GM12874 (cell line): ENCODE measurements at regions not wholly inside any gene's neighbourhood (a gene's known extent, or its start where the extent isn't known, plus 50 kb on each side); places are given as distances from the start of the nearest gene placed in this dataset.

ENCODE experiments used
- TF ChIP-seq, protein P1 (sequence below): IDR thresholded peaks from 2 replicates; pipeline ENCODE4 v1.5.1; 2011; ENCODE audit warnings: low read depth, mild to moderate bottlenecking, control low read depth, low read length, moderate library complexity; ENCODE audit not compliant: insufficient read depth

DNA sequence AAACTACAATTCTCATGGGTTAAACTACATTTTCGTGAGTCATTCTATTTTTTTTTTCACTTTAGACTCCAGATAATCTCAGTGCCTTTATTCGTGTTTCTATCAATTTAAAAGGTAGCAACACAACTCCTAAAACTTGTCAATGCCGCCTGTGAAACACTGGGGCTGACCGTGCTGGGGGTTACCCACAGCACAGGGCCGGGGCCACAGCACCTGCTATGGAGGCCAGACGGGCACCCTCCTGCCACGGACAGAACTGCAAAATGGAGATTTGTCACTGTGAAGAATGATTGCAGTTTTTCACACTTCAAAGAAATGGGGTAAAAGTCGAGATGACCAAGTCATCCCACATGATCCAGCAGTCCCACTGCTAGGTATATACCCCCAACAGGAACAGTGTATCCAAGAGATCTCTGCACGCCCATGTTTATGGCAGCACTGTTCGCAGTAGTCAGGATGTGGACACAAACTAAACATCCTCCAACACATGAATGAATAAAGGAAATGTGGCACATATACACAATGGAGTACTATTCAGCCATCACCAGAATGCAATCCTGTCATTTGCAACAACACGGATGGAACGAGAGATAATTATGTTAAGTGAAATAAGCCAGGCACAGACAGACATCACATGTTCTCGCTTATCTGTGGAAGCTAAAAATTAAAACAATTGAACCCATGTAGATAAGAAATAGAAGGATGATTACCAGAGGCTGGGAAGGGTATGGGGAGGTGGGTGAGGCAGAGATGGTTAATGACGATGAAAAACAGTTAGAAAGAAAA lies 290.1 kb downstream of the SMOC2 start:
- TF ChIP-seq, protein P1, sequence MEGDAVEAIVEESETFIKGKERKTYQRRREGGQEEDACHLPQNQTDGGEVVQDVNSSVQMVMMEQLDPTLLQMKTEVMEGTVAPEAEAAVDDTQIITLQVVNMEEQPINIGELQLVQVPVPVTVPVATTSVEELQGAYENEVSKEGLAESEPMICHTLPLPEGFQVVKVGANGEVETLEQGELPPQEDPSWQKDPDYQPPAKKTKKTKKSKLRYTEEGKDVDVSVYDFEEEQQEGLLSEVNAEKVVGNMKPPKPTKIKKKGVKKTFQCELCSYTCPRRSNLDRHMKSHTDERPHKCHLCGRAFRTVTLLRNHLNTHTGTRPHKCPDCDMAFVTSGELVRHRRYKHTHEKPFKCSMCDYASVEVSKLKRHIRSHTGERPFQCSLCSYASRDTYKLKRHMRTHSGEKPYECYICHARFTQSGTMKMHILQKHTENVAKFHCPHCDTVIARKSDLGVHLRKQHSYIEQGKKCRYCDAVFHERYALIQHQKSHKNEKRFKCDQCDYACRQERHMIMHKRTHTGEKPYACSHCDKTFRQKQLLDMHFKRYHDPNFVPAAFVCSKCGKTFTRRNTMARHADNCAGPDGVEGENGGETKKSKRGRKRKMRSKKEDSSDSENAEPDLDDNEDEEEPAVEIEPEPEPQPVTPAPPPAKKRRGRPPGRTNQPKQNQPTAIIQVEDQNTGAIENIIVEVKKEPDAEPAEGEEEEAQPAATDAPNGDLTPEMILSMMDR, result no peak

GRCh38 chr6:168728056-168728455 lies 287.1 kb downstream of the SMOC2 start:
- TF ChIP-seq, protein P1, result no peak

DNA sequence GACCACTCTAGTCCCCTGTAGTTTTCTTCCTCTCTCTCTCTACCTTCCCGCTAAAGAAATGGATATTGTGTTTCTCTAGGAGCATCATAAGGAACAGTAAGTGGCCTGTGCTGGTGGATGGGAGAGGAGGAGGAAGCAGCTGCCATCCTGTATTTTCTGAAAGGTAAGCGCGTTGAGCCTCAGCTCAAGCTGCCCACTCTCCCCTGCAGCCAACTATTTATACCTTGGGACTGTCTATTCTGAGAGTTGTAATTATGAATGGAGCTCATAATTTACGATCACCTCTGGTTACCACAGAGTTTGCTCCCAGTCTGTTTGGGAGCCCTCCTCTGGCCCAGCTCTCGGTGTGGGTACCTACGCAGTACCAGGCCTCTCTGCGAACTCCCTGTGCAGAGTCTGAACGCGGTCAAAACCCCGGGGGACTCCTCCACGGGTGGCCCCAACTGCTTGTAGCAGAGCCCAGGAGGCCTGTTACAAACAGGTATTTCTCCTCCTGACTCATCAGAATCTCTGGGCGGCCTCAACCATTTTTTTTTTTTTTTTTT lies 285.4 kb downstream of the SMOC2 start:
- TF ChIP-seq, protein P1, result no peak

DNA sequence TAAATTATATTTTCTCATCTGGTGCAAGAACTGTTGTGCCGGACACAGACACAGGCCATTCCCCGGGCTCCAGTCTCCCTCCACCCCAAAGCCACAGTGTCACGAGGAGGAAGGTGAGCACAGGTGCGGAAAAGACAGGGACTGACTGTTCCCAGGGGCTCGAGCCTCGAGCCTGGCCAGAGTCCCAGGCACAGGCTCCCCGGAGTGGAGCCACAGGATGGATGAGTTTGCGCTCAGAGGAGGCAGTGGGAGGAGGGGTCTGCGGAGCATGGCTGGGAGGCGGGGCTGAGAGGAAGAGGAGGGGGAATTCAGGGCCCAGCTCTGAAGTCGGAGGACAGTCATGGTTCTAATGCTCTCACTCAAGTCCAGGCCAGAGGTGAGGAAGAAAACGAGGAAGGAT lies 284.8 kb downstream of the SMOC2 start:
- TF ChIP-seq, protein P1, result no peak

DNA sequence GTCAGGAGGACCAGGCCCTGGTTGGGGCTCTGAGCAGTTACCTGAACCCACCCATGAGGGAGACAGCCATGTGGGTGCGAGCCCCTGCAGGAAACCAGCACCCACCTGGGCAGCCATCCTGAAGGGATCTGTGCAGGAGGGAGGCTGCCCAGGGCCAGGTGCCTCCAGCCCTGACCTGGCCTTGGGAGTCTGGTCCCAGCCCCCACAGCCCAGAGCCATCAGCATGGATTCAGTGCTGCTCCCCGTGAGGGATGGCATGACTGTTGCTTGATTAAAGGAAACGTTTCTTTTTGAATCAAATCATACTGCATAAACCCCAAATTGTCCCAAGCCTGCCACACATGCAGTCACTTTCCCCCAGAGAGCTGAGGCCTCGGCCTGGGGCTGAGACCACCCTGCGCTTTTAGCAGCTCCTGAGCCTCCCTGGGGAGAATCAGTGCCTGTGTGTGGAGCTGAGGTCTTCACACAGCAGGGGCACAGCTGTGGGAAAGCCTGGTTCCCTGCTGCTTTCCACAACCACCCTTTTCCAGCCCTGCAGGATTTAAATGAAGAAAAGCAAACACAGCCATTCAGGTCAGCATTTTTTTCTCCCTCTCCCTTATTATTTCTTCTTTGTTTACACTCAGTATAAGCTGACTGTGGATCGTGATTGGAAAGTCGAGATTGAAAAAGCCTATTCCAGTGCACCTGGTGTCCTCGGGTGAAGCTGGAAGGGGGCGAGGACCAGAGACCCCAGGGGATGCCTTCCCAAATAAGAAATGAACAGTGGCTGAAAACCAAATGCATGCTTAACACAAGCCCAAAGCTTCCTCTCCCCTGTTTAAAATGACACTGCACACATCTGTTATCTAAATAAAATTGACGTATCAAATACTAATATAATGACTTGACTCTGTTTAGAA lies 283.9 kb downstream of the SMOC2 start:
- TF ChIP-seq, protein P1, result no peak

GRCh38 chr6:168724033-168724432 lies 283.0 kb downstream of the SMOC2 start:
- TF ChIP-seq, protein P1, result no peak

- TF ChIP-seq, protein P1, result no peak
These were observed 281.4 kb downstream of the SMOC2 start for GRCh38 chr6:168722397-168722796.
